GM18505 (cell line): ENCODE measurements at regions not wholly inside any gene's neighbourhood (a gene's known extent, or its start where the extent isn't known, plus 50 kb on each side); places are given as distances from the start of the nearest gene placed in this dataset.

Source experiments
- ATAC-seq: cut with Tn5 transposase; IDR thresholded peaks from one replicate; pipeline ENCODE4 v1.9.1; 2021; ENCODE audit not compliant: unreplicated experiment
- POLR2A ChIP-seq: IDR thresholded peaks from 4 replicates; pipeline ENCODE4 v1.6.1; 2011; ENCODE audit warnings: borderline replicate concordance; ENCODE audit not compliant: insufficient read depth, insufficient read length; ENCODE audit errors: extremely low read depth

DNA sequence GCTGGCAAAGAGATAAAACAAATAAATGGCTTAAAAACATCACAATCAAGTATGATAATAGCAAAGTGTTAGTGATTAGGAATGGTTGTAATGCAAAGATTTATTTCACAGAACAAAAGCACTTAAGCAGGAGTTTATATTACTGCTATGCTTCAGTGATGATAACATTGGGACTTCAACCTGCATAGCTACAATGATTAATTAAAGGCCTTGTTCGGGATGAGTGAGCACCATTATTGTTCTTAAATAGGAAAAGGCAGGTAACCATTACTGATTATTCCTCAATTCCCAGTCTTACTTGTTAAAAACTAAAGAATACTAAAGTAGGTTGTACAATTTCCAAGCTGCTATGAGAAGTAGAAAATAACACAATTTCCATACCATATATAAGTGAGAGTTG is 1247.5 kb upstream of the CDH8 start:
- ATAC-seq: no peak
- TF ChIP-seq POLR2A: no peak

DNA sequence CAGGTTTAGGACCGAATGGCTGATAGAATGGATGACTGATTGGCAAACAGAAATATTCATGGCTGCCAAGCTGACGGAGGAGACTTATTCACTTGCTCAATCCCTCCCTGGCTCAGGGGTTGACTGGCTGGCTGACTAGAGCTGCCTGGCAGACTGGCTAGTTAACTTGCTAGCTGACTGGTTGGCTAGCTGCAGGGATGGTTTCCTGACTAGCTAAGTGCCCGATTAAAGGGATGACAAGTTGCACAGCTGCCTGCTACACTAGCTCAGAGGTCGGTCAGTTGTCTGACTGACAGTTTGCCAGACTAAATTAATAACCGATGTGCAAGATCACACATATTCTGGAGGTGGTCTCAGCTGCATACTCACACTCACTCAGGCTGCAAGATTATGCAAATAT is 1208.4 kb upstream of the CDH8 start:
- no peak for ATAC-seq
- no peak for TF ChIP-seq POLR2A

DNA sequence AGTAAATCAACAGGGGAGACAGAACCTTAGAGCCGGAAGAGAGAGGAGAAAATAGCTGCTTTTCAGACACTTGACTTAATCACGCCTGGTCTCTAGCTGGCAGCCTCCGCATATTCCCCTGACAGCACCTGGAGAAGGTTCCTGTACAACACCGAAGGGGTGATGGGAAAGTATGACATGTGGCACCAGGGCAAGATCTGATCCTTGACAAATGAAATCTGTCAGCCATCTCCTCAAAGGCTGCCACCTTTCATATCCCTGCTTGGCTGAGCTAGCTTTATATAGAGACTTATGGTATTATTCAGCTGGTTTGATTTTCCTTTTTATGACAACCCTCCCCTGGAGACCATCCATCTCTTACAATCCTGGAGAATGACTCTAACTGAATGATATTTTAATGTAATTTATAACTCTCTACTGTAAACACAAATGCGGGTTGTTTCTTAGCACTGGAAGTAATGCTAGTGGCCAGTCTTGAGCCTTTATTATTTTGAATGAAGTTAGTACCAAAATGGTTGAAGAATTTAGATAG is 1205.3 kb upstream of the CDH8 start:
- TF ChIP-seq POLR2A: no peak
- no peak for ATAC-seq

DNA sequence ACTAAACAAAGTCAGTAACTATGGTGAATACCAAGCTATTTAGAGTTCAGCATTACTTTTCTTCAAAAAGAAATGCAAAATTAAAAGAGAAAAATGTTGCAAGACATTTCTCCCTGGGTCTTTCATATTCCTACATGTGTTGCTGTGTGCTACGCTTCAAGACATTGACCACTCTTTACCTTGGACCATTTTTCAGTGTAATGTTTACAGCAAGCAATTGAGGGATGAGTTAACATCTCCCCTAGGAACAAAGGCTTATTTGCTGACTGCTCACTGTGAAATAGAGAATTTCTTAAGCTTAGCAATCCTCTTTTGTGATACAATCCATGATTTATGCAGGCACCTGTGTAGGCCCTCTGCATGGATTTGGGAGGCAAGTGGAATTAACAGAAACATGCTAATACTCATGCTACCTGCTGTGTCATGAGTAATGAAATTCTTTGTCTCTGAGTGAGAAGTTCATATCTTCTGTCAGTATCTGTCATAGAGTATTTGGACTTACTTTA is 1202.9 kb upstream of the CDH8 start:
- no peak for TF ChIP-seq POLR2A
- no peak for ATAC-seq

DNA sequence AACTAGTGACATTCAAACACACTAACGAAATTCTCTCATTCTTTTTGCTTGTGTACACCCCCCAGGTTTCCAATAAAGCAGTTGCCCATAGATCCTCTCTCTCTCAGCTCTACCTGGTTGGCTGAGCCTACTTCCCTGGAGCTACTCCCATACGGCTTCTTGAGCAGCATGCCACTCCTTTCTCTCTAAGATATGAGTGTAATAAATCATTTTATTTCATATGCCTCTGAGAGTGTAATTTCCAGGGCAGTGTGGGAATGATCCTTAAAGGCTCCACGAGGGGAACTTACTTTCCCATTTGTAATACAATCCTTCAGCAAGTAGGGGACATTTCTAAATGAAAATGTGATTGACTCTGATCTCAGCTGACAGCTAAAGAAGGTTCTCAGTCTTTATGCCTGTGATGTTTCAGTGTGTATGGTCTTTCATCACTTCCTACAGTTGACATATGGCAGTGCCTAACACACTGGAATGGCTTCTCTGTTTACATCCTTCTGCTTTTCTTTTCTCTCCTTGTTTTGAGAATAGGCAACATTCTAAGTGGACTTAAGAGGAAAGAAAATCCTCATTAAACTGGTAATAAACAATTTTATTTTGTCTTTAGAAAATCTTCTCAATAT is 1194.3 kb upstream of the CDH8 start:
- no peak for ATAC-seq
- no peak for TF ChIP-seq POLR2A

DNA sequence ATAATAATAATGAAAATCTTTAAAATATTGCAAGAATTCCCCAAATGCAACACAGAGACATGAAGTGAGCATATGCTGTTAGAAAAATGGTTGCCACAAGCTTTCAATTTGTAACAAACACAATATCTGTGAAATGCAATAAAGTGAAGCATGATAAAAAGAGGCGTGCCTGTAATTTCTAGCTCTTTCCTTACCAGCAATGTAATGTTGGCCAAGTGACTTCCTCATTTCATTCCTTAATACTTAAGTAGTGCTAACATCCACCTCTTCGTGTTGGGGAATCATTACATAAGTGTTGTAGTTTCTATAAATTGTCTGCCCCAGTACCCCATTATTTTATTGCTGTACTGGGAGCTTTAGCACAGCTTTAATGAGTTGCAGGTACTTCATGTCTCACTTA is 1192.0 kb upstream of the CDH8 start:
- no peak for TF ChIP-seq POLR2A
- ATAC-seq: no peak

DNA sequence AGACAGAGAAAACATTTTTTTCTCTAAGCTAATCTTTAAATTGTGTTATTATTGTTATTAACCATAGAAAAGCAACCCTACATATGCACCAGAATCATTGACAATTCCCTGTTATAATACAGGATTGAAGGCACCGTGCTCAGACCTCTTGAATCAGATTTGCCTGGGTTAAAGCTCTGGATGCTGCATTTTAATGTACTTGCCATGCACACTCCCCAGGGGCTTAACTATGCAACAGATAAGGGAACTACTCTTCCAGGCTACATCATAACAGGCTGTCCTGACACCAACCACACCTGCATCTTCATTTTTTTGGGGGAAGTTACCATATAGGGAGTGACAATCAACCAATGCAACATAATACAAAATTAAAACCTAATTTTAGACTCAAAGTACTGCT is 1187.6 kb upstream of the CDH8 start:
- ATAC-seq: no peak
- TF ChIP-seq POLR2A: no peak

DNA sequence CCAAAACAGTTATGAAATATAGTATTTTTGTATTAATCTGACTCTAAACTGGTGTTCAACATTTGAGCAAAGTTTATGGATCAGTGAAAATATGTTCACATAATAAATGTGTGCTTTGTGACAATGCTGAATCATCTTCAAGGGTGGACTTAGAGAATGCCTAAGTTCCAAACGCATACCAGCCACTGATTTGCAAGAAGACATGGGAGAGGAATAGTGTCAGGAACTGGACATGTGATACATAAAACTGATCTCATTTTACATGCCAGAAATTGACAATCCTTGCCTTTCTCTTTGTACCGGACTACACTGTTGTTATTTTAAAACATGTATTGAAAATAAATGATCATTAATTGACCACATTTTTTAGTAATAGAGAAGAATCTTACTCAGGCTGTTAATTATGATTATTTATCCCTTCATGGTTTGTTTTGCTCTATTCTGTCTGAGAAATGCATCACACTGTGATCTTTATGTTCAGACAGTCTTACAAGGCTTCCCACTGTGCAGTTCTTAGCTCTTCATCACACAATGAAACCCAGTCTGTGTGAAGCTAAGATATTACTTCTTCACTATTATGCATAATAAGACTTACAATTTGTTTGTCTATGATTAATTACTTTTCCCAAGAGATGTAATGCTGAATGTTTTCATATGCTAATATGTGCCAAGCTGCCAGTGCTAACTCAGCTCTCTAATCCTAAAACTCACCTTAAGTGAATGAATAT is 1180.6 kb upstream of the CDH8 start:
- no peak for ATAC-seq
- TF ChIP-seq POLR2A: no peak

DNA sequence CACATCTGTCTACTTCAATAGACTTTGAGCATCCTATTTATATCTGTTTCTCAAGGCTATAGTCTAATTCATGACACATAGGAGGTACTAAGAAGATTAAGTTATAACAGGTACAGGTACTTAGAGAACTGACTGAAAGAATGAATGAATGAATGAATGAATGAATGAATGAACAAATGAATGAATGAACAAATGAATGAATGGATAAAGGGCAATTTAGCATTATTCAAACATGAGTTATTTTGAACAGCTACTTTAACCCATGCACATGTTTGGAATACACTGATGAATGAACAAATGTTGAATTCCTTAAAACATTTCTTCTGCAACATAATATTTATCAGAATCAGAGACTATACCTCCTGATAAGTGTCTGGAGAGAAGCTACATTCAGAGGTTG is 1165.6 kb upstream of the CDH8 start:
- ATAC-seq: no peak
- TF ChIP-seq POLR2A: no peak

DNA sequence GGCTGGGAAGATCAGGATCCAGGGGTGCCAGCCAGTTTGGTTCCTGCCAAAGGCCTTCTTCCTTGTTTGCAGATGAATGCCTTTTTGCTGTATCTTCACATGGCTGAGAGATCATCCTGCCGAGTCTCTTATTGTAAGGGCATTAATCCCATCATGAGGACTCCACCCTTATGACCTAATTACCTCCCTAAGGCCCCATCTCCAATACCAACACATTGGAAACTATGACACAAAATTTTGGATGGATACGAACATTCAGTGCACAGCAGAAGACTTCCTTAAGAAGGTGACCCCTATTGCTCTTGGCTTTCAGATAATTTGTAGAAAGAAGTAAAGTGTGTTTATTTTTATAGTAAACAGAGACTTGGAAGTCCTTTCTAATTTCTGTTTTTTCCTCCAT is 1164.7 kb upstream of the CDH8 start:
- ATAC-seq: no peak
- TF ChIP-seq POLR2A: no peak

DNA sequence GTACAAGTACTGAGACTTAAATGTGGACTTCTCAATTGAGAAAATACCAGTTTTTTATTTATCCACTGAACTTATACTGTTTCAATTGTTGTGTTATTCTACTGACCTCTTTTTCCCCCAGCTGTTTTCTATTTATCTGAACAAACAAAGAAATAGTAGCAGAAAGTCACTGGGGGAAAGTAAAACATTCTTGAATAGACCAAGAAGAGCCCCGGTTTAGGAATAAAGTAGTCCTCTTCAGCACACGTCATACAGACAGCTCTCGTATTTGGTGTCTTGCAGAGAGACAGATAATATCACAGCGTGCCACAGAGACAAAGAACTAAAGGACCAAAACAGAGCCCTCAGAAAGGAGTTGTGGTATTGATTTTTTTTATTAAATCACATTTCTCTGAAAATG is 1159.1 kb upstream of the CDH8 start:
- TF ChIP-seq POLR2A: no peak
- ATAC-seq: no peak

DNA sequence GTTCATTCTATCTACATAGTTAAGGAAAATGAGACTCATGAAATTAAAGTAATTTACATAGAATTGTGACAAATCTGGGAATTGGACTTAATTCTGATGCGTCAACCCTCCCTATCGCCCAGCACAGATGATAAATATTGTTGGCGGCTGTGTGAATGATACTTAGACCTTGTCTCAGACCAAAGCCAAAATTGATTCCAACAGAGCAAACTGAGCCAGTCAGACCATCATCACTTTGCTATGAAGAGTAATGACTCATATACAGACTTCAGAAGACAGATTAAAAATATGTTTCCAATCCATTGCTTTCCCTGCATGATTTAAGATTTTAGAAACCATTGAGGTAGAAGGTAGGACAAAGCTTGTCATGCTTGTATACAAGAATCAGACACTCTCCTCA is 1156.7 kb upstream of the CDH8 start:
- no peak for TF ChIP-seq POLR2A
- no peak for ATAC-seq

DNA sequence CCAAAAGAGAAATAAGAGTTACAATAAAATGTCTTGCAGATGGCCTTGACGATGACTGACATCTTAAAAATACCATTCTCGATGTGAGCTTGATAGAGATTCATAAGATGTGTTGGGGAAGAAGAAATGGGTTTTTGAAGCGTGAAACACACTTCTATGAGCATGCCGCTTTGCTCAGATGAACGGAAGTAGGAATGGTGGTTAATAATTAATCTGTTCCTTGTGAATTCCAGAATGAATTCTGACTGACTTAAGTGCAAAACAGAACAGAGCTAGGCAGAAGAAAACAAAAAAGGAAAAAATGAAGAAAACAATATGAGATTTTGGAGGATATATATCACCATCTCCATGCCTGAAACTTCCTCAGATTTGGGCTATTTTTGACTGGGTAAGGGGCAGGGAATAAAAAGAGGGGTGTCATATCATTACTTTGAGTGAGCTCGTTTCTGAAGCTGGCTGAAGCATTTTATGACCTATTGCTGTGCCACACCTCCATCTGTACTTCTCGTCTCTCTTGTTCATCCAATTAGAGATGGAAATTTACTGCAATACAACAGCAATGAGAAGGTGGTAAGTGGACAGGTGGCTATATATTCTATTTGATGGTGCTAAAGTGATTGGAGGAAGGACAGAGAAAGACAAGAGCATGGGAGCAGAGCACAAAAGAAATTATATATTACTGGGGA is 1152.0 kb upstream of the CDH8 start:
- ATAC-seq: no peak
- no peak for TF ChIP-seq POLR2A

DNA sequence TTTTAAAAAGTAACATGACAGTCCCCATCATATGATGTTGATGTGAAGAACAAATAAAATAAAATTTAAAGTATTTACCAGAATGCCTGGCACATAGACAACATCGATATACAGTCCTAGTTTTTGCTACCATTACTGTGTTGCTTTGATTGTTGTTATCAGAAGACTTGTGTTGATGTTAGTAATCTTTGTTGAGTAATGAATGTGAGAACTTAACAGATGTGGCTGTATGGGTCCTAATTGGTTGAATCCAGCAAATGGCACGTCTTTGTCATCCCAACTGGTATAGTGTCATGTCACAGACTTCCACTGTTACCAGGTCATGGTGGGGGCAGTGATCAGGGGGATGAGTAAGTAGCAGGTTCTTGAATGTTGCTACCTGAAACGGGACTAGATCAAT is 1151.4 kb upstream of the CDH8 start:
- no peak for TF ChIP-seq POLR2A
- no peak for ATAC-seq
